Dermis blood vessel endothelial cell (primary cell): ENCODE measurements at regions not wholly inside any gene's neighbourhood (a gene's known extent, or its start where the extent isn't known, plus 50 kb on each side); places are given as distances from the start of the nearest gene placed in this dataset.
A peak's percentile ranks its signal among the peaks of the same experiment; 100 is the strongest.
"Not testable (repeated sequence)": the region's sequence is repeated elsewhere in the genome, so short reads cannot be mapped to it uniquely, and the experiment has no call there.

Experiments used
- DNase-seq: peaks from one replicate; pipeline ENCODE4 v3.0.0; 2010

GRCh38 chr7:21326241-21326640, 101.6 kb upstream of the SP4 start:
- DNase-seq = no peak

GRCh38 chr7:21326921-21327320, 101.0 kb upstream of the SP4 start:
- no peak for DNase-seq

GRCh38 chr7:21327422-21328409, 100.2 kb upstream of the SP4 start:
- DNase-seq = no peak

- DNase-seq = no peak
Observed at GRCh38 chr7:21330462-21331178, 97.3 kb upstream of the SP4 start.

GRCh38 chr7:21334906-21335305, 93.0 kb upstream of the SP4 start:
- DNase-seq = no peak

GRCh38 chr7:21336743-21337142, 91.1 kb upstream of the SP4 start:
- DNase-seq = no peak

GRCh38 chr7:21338728-21339164, 89.1 kb upstream of the SP4 start:
- peak; percentile 10 for DNase-seq

GRCh38 chr7:21344900-21345299, 83.0 kb upstream of the SP4 start:
- not testable (repeated sequence) for DNase-seq

GRCh38 chr7:21345361-21345760, 82.5 kb upstream of the SP4 start:
- DNase-seq = no peak

GRCh38 chr7:21346297-21346696, 81.6 kb upstream of the SP4 start:
- DNase-seq = no peak

GRCh38 chr7:21352540-21353387, 75.1 kb upstream of the SP4 start:
- DNase-seq = no peak

GRCh38 chr7:21353388-21353780, 74.5 kb upstream of the SP4 start:
- no peak for DNase-seq

- DNase-seq = no peak
Observed at GRCh38 chr7:21354284-21354683, 73.6 kb upstream of the SP4 start.

GRCh38 chr7:21355406-21355874, 72.4 kb upstream of the SP4 start:
- no peak for DNase-seq

- DNase-seq = no peak
Observed at GRCh38 chr7:21356616-21357015, 71.3 kb upstream of the SP4 start.

- DNase-seq = no peak
Observed at GRCh38 chr7:21357151-21358097, 70.5 kb upstream of the SP4 start.

GRCh38 chr7:21358648-21359047, 69.2 kb upstream of the SP4 start:
- DNase-seq = no peak

- DNase-seq = no peak
Observed at GRCh38 chr7:21359163-21359562, 68.7 kb upstream of the SP4 start.

GRCh38 chr7:21361413-21362125, 66.3 kb upstream of the SP4 start:
- no peak for DNase-seq

GRCh38 chr7:21364801-21365271, 63.0 kb upstream of the SP4 start:
- DNase-seq = no peak
